WTC11 (cell line): ENCODE measurements at regions not wholly inside any gene's neighbourhood (a gene's known extent, or its start where the extent isn't known, plus 50 kb on each side); places are given as distances from the start of the nearest gene placed in this dataset.
A peak's percentile ranks its signal among the peaks of the same experiment; 100 is the strongest.

Source experiments
- ATAC-seq: fragments of 200-7000 bp; cut with Tn5 transposase; 2 replicates; pipeline ENCODE4 v1.10.0; 2021; ENCODE audit warnings: mild to moderate bottlenecking, moderate library complexity
- CTCF ChIA-PET: fragments of 300-600 bp; sonication (Branson Sonifier 250); formaldehyde crosslinking; loops from one replicate; lab custom pipeline; 2021; ENCODE audit warnings: antibody characterized with exemption; lab: Charles Lee
- POLR2A ChIA-PET: fragments of 350-600 bp; sonication (Branson Sonifier 250); formaldehyde crosslinking; loops from one replicate; lab custom pipeline; 2021; ENCODE audit warnings: antibody characterized with exemption; lab: Charles Lee
- DNase-seq: peaks from one replicate; pipeline ENCODE4 v3.0.0; 2021; ENCODE audit warnings: low spot score
- H3K27ac Mint-ChIP-seq: 2 replicates; pipeline ENCODE4 v1.8.0; 2021; ENCODE audit warnings: mixed read lengths
- H3K27me3 Mint-ChIP-seq: 2 replicates; pipeline ENCODE4 v1.8.0; 2021; ENCODE audit warnings: low read depth, mild to moderate bottlenecking, moderate library complexity, mixed read lengths
- H3K36me3 Mint-ChIP-seq: 2 replicates; pipeline ENCODE4 v1.8.0; 2021; ENCODE audit warnings: mixed read lengths
- H3K4me1 Mint-ChIP-seq: 2 replicates; pipeline ENCODE4 v1.8.0; 2022; ENCODE audit warnings: mixed read lengths
- H3K4me3 Mint-ChIP-seq: 2 replicates; pipeline ENCODE4 v1.8.0; 2021; ENCODE audit warnings: mild to moderate bottlenecking, moderate library complexity, mixed read lengths
- H3K9me3 Mint-ChIP-seq: 2 replicates; pipeline ENCODE4 v1.8.0; 2021; ENCODE audit warnings: mixed read lengths
- ATF1 ChIP-seq: sonication (generic); formaldehyde crosslinking; IDR thresholded peaks from 2 replicates; pipeline ENCODE4 v1.8.1; 2023; ENCODE audit warnings: mild to moderate bottlenecking, moderate library complexity, missing genetic modification reagents
- CREB1 ChIP-seq: sonication (generic); formaldehyde crosslinking; IDR thresholded peaks from 2 replicates; pipeline ENCODE4 v1.8.0; 2023; ENCODE audit warnings: mild to moderate bottlenecking, missing genetic modification reagents
- ETV6 ChIP-seq: sonication (generic); formaldehyde crosslinking; IDR thresholded peaks from 2 replicates; pipeline ENCODE4 v1.8.1; 2022; ENCODE audit warnings: mild to moderate bottlenecking, missing genetic modification reagents
- FOXJ3 ChIP-seq: sonication (generic); formaldehyde crosslinking; IDR thresholded peaks from 2 replicates; pipeline ENCODE4 v1.9.0; 2021; ENCODE audit warnings: missing genetic modification reagents, mild to moderate bottlenecking, borderline replicate concordance
- GABPB1 ChIP-seq: sonication (generic); formaldehyde crosslinking; IDR thresholded peaks from 2 replicates; pipeline ENCODE4 v1.8.1; 2023; ENCODE audit warnings: mild to moderate bottlenecking, missing genetic modification reagents
- GRHL2 ChIP-seq: fragments of 250-450 bp; sonication (Bioruptor Pico); IDR thresholded peaks from 2 replicates; pipeline ENCODE4 v1.8.0; 2022; ENCODE audit warnings: mild to moderate bottlenecking, moderate library complexity; ENCODE audit not compliant: insufficient replicate concordance, severe bottlenecking
- MYBL2 ChIP-seq: sonication (generic); formaldehyde crosslinking; IDR thresholded peaks from 2 replicates; pipeline ENCODE4 v1.8.1; 2023; ENCODE audit warnings: mild to moderate bottlenecking, moderate library complexity, missing genetic modification reagents
- NFATC4 ChIP-seq: fragments of 250-450 bp; sonication (Bioruptor Pico); IDR thresholded peaks from 2 replicates; pipeline ENCODE4 v1.9.0; 2021; ENCODE audit warnings: mild to moderate bottlenecking
- TCF7 ChIP-seq: sonication (generic); formaldehyde crosslinking; IDR thresholded peaks from 2 replicates; pipeline ENCODE4 v1.8.0; 2022; ENCODE audit warnings: mild to moderate bottlenecking, low read depth, missing genetic modification reagents, moderate library complexity
- TEAD1 ChIP-seq: sonication (generic); formaldehyde crosslinking; IDR thresholded peaks from 2 replicates; pipeline ENCODE4 v1.8.0; 2022; ENCODE audit warnings: mild to moderate bottlenecking, missing genetic modification reagents
- TEAD4 ChIP-seq: sonication (generic); formaldehyde crosslinking; IDR thresholded peaks from 2 replicates; pipeline ENCODE4 v1.8.0; 2022; ENCODE audit warnings: mild to moderate bottlenecking, missing genetic modification reagents
- TP53 ChIP-seq: sonication (generic); formaldehyde crosslinking; IDR thresholded peaks from 2 replicates; pipeline ENCODE4 v1.8.1; 2023; ENCODE audit warnings: mild to moderate bottlenecking, missing genetic modification reagents
- ZNF219 ChIP-seq: sonication (generic); formaldehyde crosslinking; IDR thresholded peaks from 2 replicates; pipeline ENCODE4 v1.8.0; 2023; ENCODE audit warnings: missing genetic modification reagents, mild to moderate bottlenecking, borderline replicate concordance
- ZNF396 ChIP-seq: fragments of 250-450 bp; sonication (Bioruptor Pico); IDR thresholded peaks from 2 replicates; pipeline ENCODE4 v1.8.0; 2021; ENCODE audit warnings: mild to moderate bottlenecking, moderate library complexity, borderline replicate concordance
- TF ChIP-seq, protein P1 (sequence below): fragments of 250-450 bp; sonication (Bioruptor Pico); IDR thresholded peaks from 2 replicates; pipeline ENCODE4 v1.8.0; 2021; ENCODE audit warnings: mild to moderate bottlenecking
- TF ChIP-seq, protein P2 (sequence below): sonication (generic); formaldehyde crosslinking; IDR thresholded peaks from 2 replicates; pipeline ENCODE4 v1.8.1; 2022; ENCODE audit warnings: low read depth, missing genetic modification reagents, borderline replicate concordance
- TF ChIP-seq, protein P3 (sequence below): fragments of 250-450 bp; sonication (Bioruptor Pico); IDR thresholded peaks from 2 replicates; pipeline ENCODE4 v1.9.0; 2021; ENCODE audit warnings: moderate library complexity, mild to moderate bottlenecking, inconsistent platforms, borderline replicate concordance
- TF ChIP-seq, protein P4 (sequence below): fragments of 250-450 bp; sonication (Bioruptor Pico); IDR thresholded peaks from 2 replicates; pipeline ENCODE4 v1.9.0; 2021; ENCODE audit warnings: mild to moderate bottlenecking
- TF ChIP-seq, protein P5 (sequence below): fragments of 250-450 bp; sonication (Bioruptor Pico); IDR thresholded peaks from 2 replicates; pipeline ENCODE4 v1.9.0; 2021; ENCODE audit warnings: mild to moderate bottlenecking
- TF ChIP-seq, protein P6 (sequence below): sonication (generic); formaldehyde crosslinking; IDR thresholded peaks from 2 replicates; pipeline ENCODE4 v1.8.1; 2023; ENCODE audit warnings: mild to moderate bottlenecking, moderate library complexity, missing genetic modification reagents
- TF ChIP-seq, protein P7 (sequence below): sonication (generic); formaldehyde crosslinking; conservative IDR thresholded peaks from 2 replicates; pipeline ENCODE4 v1.8.1; 2022; ENCODE audit warnings: mild to moderate bottlenecking, missing genetic modification reagents

DNA sequence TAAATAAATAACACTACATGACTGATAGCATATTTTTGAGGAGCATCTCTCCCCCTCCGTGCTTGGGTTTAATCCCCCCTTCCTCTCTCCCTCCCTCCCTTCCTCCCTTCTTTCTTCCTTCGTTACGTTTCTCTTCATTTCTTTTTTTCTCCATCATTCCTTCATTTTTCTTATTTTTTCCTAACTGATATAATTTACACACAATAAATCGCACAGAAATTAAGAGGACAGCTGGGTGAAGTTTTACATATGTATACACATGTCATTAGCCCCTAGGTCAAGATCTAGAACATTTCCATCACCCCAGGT, 51.4 kb upstream of the EZR start:
- Mint-ChIP-seq H3K4me1 (peaks cover 24% of the 10 kb centered on the region), H3K9me3 (peaks cover 14% of the 10 kb centered on the region), H3K27ac (peak overlapping the region; percentile 62), H3K27me3 (peaks cover 23% of the 10 kb centered on the region), H3K36me3 (peaks cover 6% of the 10 kb centered on the region), H3K4me3 (peak overlapping the region; percentile 35)
- ATAC-seq (no peak), DNase-seq (no peak)
- ChIA-PET POLR2A (interaction anchor here (0.6 to 2.7 kb wide), 5 partner anchors 16 to 81 kb away, joined by 4 to 40 read pairs (median 12); partner anchors contain the start of gene EZR), CTCF (interaction anchor here (1.4 to 1.9 kb wide), 4 partner anchors 9 to 53 kb away, joined by 4 to 9 read pairs (median 8); partner anchors contain the start of gene EZR)
- TF ChIP-seq GABPB1 (CRISPR knock-in tag) = no peak
- no peak for TF ChIP-seq TCF7 (CRISPR knock-in tag)
- TF ChIP-seq GRHL2 (CRISPR knock-in tag) = no peak
- TF ChIP-seq, protein P1, sequence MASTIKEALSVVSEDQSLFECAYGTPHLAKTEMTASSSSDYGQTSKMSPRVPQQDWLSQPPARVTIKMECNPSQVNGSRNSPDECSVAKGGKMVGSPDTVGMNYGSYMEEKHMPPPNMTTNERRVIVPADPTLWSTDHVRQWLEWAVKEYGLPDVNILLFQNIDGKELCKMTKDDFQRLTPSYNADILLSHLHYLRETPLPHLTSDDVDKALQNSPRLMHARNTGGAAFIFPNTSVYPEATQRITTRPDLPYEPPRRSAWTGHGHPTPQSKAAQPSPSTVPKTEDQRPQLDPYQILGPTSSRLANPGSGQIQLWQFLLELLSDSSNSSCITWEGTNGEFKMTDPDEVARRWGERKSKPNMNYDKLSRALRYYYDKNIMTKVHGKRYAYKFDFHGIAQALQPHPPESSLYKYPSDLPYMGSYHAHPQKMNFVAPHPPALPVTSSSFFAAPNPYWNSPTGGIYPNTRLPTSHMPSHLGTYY (CRISPR knock-in tag) = no peak
- TF ChIP-seq TEAD1 = no peak
- TF ChIP-seq ETV6 (CRISPR knock-in tag) = no peak
- TF ChIP-seq TEAD4 (CRISPR knock-in tag) = no peak
- TF ChIP-seq, protein P2, sequence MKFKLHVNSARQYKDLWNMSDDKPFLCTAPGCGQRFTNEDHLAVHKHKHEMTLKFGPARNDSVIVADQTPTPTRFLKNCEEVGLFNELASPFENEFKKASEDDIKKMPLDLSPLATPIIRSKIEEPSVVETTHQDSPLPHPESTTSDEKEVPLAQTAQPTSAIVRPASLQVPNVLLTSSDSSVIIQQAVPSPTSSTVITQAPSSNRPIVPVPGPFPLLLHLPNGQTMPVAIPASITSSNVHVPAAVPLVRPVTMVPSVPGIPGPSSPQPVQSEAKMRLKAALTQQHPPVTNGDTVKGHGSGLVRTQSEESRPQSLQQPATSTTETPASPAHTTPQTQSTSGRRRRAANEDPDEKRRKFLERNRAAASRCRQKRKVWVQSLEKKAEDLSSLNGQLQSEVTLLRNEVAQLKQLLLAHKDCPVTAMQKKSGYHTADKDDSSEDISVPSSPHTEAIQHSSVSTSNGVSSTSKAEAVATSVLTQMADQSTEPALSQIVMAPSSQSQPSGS (CRISPR knock-in tag) = no peak
- no peak for TF ChIP-seq MYBL2 (CRISPR knock-in tag)
- no peak for TF ChIP-seq FOXJ3
- TF ChIP-seq, protein P3, sequence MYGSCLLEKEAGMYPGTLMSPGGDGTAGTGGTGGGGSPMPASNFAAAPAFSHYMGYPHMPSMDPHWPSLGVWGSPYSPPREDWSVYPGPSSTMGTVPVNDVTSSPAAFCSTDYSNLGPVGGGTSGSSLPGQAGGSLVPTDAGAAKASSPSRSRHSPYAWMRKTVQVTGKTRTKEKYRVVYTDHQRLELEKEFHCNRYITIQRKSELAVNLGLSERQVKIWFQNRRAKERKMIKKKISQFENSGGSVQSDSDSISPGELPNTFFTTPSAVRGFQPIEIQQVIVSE (CRISPR knock-in tag) = no peak
- TF ChIP-seq, protein P4, sequence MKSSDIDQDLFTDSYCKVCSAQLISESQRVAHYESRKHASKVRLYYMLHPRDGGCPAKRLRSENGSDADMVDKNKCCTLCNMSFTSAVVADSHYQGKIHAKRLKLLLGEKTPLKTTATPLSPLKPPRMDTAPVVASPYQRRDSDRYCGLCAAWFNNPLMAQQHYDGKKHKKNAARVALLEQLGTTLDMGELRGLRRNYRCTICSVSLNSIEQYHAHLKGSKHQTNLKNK = no peak
- TF ChIP-seq ZNF396 = no peak

DNA sequence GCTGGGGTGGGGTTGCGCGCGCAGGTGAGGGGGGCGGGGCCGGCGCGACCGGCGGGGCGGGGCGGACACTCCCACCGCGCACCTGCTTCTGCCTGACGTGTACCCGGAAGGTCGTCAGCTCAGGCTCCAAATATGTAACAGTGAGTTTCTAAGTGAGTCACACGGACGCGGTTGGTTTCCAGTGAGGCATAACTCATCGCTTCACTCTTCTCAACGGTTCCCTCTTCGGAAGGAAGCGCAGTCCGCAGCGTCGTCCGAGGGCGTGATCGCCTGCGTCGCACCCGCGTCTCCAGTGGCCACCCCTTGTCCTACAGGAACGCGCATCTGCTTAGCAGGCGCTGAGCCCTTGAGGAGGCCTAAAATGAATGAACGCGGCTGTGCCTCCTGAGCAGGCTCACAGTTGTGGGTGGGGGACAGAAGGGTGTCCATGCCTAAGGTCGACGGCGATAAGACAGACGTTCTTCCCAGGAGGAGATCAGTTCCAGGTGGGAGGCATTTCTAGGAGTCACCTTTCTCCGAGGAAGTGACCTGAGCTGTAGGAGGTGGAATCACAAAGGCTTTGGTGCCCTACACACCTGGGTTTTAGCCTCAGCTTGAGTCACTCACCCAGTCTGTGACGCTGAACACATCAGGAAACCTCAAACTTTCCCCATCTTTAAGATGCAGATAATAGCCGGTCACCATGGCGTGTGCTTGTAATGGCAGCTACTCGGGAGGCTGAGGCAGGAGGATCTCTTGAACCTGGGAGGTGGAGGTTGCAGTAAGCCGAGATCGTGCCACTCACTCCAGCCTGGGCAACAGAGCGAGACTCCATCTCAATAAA, 50.9 kb upstream of the EZR start:
- Mint-ChIP-seq H3K27me3 (peaks cover 23% of the 10 kb centered on the region), H3K4me1 (peaks cover 29% of the 10 kb centered on the region), H3K36me3 (peaks cover 6% of the 10 kb centered on the region), H3K4me3 (peak overlapping the region; percentile 78), H3K9me3 (peaks cover 14% of the 10 kb centered on the region), H3K27ac (peak overlapping the region; percentile 99)
- ChIA-PET POLR2A (interaction anchor here (0.6 to 2.7 kb wide), 19 partner anchors 8 to 101 kb away, joined by 3 to 40 read pairs (median 5); partner anchors contain the start of gene EZR), CTCF (interaction anchor here (0.8 to 1.9 kb wide), 15 partner anchors 9 to 264 kb away, joined by 3 to 9 read pairs (median 5); partner anchors contain the start of genes EZR and RSPH3)
- ATAC-seq (no peak; the same call in 1 of the 2 replicates), DNase-seq (no peak)
- TF ChIP-seq, protein P4 = no peak
- TF ChIP-seq, protein P2 (CRISPR knock-in tag) = no peak
- TF ChIP-seq CREB1 = no peak; the same call in 1 of the 2 replicates
- TF ChIP-seq, protein P5, sequence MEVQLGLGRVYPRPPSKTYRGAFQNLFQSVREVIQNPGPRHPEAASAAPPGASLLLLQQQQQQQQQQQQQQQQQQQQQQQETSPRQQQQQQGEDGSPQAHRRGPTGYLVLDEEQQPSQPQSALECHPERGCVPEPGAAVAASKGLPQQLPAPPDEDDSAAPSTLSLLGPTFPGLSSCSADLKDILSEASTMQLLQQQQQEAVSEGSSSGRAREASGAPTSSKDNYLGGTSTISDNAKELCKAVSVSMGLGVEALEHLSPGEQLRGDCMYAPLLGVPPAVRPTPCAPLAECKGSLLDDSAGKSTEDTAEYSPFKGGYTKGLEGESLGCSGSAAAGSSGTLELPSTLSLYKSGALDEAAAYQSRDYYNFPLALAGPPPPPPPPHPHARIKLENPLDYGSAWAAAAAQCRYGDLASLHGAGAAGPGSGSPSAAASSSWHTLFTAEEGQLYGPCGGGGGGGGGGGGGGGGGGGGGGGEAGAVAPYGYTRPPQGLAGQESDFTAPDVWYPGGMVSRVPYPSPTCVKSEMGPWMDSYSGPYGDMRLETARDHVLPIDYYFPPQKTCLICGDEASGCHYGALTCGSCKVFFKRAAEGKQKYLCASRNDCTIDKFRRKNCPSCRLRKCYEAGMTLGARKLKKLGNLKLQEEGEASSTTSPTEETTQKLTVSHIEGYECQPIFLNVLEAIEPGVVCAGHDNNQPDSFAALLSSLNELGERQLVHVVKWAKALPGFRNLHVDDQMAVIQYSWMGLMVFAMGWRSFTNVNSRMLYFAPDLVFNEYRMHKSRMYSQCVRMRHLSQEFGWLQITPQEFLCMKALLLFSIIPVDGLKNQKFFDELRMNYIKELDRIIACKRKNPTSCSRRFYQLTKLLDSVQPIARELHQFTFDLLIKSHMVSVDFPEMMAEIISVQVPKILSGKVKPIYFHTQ (CRISPR knock-in tag) = no peak
- TF ChIP-seq, protein P6, sequence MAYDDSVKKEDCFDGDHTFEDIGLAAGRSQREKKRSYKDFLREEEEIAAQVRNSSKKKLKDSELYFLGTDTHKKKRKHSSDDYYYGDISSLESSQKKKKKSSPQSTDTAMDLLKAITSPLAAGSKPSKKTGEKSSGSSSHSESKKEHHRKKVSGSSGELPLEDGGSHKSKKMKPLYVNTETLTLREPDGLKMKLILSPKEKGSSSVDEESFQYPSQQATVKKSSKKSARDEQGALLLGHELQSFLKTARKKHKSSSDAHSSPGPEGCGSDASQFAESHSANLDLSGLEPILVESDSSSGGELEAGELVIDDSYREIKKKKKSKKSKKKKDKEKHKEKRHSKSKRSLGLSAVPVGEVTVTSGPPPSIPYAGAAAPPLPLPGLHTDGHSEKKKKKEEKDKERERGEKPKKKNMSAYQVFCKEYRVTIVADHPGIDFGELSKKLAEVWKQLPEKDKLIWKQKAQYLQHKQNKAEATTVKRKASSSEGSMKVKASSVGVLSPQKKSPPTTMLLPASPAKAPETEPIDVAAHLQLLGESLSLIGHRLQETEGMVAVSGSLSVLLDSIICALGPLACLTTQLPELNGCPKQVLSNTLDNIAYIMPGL = no peak
- TF ChIP-seq, protein P7, sequence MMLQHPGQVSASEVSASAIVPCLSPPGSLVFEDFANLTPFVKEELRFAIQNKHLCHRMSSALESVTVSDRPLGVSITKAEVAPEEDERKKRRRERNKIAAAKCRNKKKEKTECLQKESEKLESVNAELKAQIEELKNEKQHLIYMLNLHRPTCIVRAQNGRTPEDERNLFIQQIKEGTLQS = no peak
- TF ChIP-seq TEAD4 (CRISPR knock-in tag) = peak; percentile 74; the same call in 1 of the 2 replicates
- no peak for TF ChIP-seq ATF1 (CRISPR knock-in tag)
- TF ChIP-seq ZNF219 (CRISPR knock-in tag) = peak; percentile 56; the same call in 1 of the 2 replicates
- TF ChIP-seq NFATC4 = no peak
- TF ChIP-seq, protein P3 (CRISPR knock-in tag) = no peak
- TF ChIP-seq TP53 (CRISPR knock-in tag) = no peak
